PFSK-1 (cell line): ENCODE measurements at regions not wholly inside any gene's neighbourhood (a gene's known extent, or its start where the extent isn't known, plus 50 kb on each side); places are given as distances from the start of the nearest gene placed in this dataset.

Experiments
- FOXP2 ChIP-seq: optimal IDR thresholded peaks from 2 replicates; pipeline ENCODE3; 2011; ENCODE audit warnings: borderline replicate concordance, control low read depth, inconsistent platforms; ENCODE audit not compliant: insufficient read depth; ENCODE audit errors: extremely low read length, extremely low read depth
- POLR2AphosphoS5 ChIP-seq: IDR thresholded peaks from 2 replicates; pipeline ENCODE4 v1.6.1; 2012; ENCODE audit warnings: low read depth, mild to moderate bottlenecking, control low read depth, low read length, moderate library complexity
- REST ChIP-seq, 2 experiments: IDR thresholded peaks; 2 replicates each; pipeline versions ENCODE4 v1.6.1 to v1.8.0; 2011 to 2012; ENCODE audit warnings: low read depth in 2 of 2, low read length in 2 of 2, control low read depth in 1 of 2, inconsistent platforms in 1 of 2, mild to moderate bottlenecking in 1 of 2, moderate library complexity in 1 of 2; ENCODE audit not compliant: insufficient read depth in 1 of 2
- SIN3A ChIP-seq: IDR thresholded peaks from 2 replicates; pipeline ENCODE4 v1.6.1; 2012; ENCODE audit warnings: mild to moderate bottlenecking, low read length, moderate library complexity, borderline replicate concordance; ENCODE audit not compliant: insufficient read depth
- TAF1 ChIP-seq: IDR thresholded peaks from 2 replicates; pipeline ENCODE4 v1.6.1; 2012; ENCODE audit warnings: low read length, control low read depth, borderline replicate concordance; ENCODE audit not compliant: insufficient read depth

- no peak for TF ChIP-seq TAF1
- TF ChIP-seq REST (IDR thresholded peaks at IDR 0.05; ENCODE audit: insufficient read depth in 1 of 2, low read depth in 2 of 2, low read length in 2 of 2), result no peak
- no peak for TF ChIP-seq FOXP2
- TF ChIP-seq SIN3A, result no peak
- no peak for TF ChIP-seq POLR2AphosphoS5
Measured at GRCh38 chr11:38788561-38788960, 2190.5 kb upstream of the RAG2 start.

DNA sequence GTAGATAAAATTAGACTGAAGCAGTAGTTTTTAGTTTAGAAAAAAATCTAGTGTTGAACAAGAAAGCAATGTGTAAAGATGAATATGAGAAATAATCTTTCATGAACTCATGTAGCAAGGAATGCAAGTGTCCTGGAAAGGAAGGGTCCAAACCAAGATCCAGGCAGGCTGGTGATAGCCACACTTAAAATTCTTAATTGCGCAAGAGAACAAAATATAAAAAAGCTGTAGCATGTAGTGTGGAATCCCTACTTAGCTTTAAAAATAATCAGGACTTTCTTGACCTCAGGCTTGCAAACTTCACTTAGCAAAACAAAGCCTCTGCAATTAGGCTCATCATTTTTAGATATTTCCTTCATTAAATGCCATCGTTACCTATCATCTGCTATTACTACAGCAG lies 2186.1 kb upstream of the RAG2 start:
- TF ChIP-seq FOXP2 (no peak), POLR2AphosphoS5 (no peak), REST (IDR thresholded peaks at IDR 0.05; ENCODE audit: insufficient read depth in 1 of 2, low read depth in 2 of 2, low read length in 2 of 2) (no peak), SIN3A (no peak), TAF1 (no peak)

GRCh38 chr11:38766796-38767195 lies 2168.8 kb upstream of the RAG2 start:
- TF ChIP-seq POLR2AphosphoS5, result no peak
- TF ChIP-seq TAF1, result no peak
- TF ChIP-seq SIN3A, result no peak
- no peak for TF ChIP-seq REST (IDR thresholded peaks at IDR 0.05; ENCODE audit: insufficient read depth in 1 of 2, low read depth in 2 of 2, low read length in 2 of 2)
- TF ChIP-seq FOXP2, result no peak

- TF ChIP-seq FOXP2 (no peak), REST (IDR thresholded peaks at IDR 0.05; ENCODE audit: insufficient read depth in 1 of 2, low read depth in 2 of 2, low read length in 2 of 2) (no peak), POLR2AphosphoS5 (no peak), TAF1 (no peak), SIN3A (no peak)
Measured at GRCh38 chr11:38759394-38759793, 2161.4 kb upstream of the RAG2 start.

DNA sequence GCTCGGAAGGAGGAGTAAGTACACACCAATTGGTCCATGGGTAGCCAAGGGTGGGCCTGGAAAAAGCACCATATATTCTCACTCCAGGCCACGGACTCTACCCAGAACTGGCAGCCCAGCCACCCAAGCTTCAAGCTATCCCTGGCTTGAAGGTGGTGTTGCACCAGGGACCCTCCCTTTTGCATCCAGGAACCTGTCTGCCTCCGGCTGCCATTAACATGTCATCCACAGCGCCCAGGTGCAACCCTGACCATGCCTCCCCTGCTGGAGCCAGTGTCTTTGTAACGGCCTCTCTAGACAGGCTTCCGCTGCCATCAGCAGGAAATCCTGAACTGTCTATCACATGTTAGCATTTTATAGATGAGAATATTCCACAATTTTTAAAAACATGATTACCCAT lies 2158.5 kb upstream of the RAG2 start:
- TF ChIP-seq TAF1 (no peak), SIN3A (no peak), REST (IDR thresholded peaks at IDR 0.05; ENCODE audit: insufficient read depth in 1 of 2, low read depth in 2 of 2, low read length in 2 of 2) (no peak), FOXP2 (no peak)
